PC-3 (cell line): ENCODE measurements at regions not wholly inside any gene's neighbourhood (a gene's known extent, or its start where the extent isn't known, plus 50 kb on each side); places are given as distances from the start of the nearest gene placed in this dataset.

Experiments
- ATAC-seq: fragments of 200-7000 bp; cut with Tn5 transposase; 2 replicates; pipeline ENCODE4 v1.9.1; 2020; ENCODE audit warnings: mild to moderate bottlenecking, moderate library complexity
- BruUV-seq: library from RNA; stranded (reverse); fragments of 400-500 nt; replicated peaks from 2 replicates; lab custom pipeline; 2021; lab: Mats Ljungman, UMichigan
- CTCF ChIA-PET: fragments of 300-600 bp; sonication (Branson Sonifier 250); formaldehyde crosslinking; loops from one replicate; lab custom pipeline; 2022; ENCODE audit warnings: antibody characterized with exemption; lab: Charles Lee
- POLR2A ChIA-PET: fragments of 300-600 bp; sonication (Branson Sonifier 250); formaldehyde crosslinking; loops from one replicate; lab custom pipeline; 2022; ENCODE audit warnings: antibody characterized with exemption; ENCODE audit not compliant: unreplicated experiment; lab: Charles Lee
- DNase-seq: peaks from one replicate; pipeline ENCODE4 v3.0.0-alpha.2; 2015
- H2AFZ ChIP-seq: fragments of 300-600 bp; sonication (generic); 2 replicates; pipeline ENCODE4 v1.6.0; 2016; ENCODE audit warnings: antibody characterized with exemption, low read length
- H3F3A ChIP-seq: fragments of 300-600 bp; sonication (generic); one replicate; pipeline ENCODE4 v1.6.0; 2017; ENCODE audit warnings: antibody characterized with exemption, low read length, control low read depth, mild to moderate bottlenecking; ENCODE audit not compliant: unreplicated experiment
- H3K27ac ChIP-seq: fragments of 300-600 bp; sonication (generic); 2 replicates; pipeline ENCODE4 v1.5.1; 2016; ENCODE audit warnings: mild to moderate bottlenecking, low read length
- H3K27me3 ChIP-seq: fragments of 300-600 bp; sonication (generic); 2 replicates; pipeline ENCODE4 v1.6.1; 2016; ENCODE audit warnings: low read length, mixed read lengths
- H3K36me3 ChIP-seq: fragments of 300-600 bp; sonication (generic); 2 replicates; pipeline ENCODE4 v1.6.1; 2016; ENCODE audit warnings: low read depth, mixed run types, low read length, mixed read lengths
- H3K4me1 ChIP-seq: fragments of 300-600 bp; sonication (generic); 2 replicates; pipeline ENCODE4 v1.5.1; 2016; ENCODE audit warnings: low read length; ENCODE audit not compliant: insufficient read depth
- H3K4me2 ChIP-seq: fragments of 300-600 bp; sonication (generic); 2 replicates; pipeline ENCODE4 v1.6.0; 2016; ENCODE audit warnings: low read length
- H3K4me3 ChIP-seq: fragments of 300-600 bp; sonication (generic); 2 replicates; pipeline ENCODE4 v1.5.1; 2016; ENCODE audit warnings: mild to moderate bottlenecking, low read length, mixed read lengths
- H3K79me2 ChIP-seq: fragments of 300-600 bp; sonication (generic); 2 replicates; pipeline ENCODE4 v1.6.1; 2017; ENCODE audit warnings: low read length, mixed read lengths
- H3K9ac ChIP-seq: fragments of 300-600 bp; sonication (generic); 2 replicates; pipeline ENCODE4 v1.6.0; 2016; ENCODE audit warnings: mild to moderate bottlenecking, low read length
- H3K9me2 ChIP-seq: fragments of 300-600 bp; sonication (generic); replicated peaks from 2 replicates; pipeline ENCODE4 v1.6.1; 2016; ENCODE audit warnings: mixed run types, low read length, mixed read lengths
- H3K9me3 ChIP-seq: fragments of 300-600 bp; sonication (generic); 2 replicates; pipeline ENCODE4 v1.6.1; 2016; ENCODE audit warnings: low read length, mixed read lengths
- H4K20me1 ChIP-seq: fragments of 300-600 bp; sonication (generic); 2 replicates; pipeline ENCODE4 v1.6.1; 2016; ENCODE audit warnings: low read length, mixed read lengths
- CTCF ChIP-seq: fragments of 300-600 bp; sonication (generic); conservative IDR thresholded peaks from 2 replicates; pipeline ENCODE4 v1.5.1; 2017; ENCODE audit warnings: antibody characterized with exemption, low read depth, mild to moderate bottlenecking, low read length
- EZH2 ChIP-seq: fragments of 300-600 bp; sonication (generic); IDR thresholded peaks from one replicate; pipeline ENCODE4 v1.6.1; 2017; ENCODE audit warnings: antibody characterized with exemption, mild to moderate bottlenecking, low read length; ENCODE audit not compliant: unreplicated experiment
- EZH2phosphoT487 ChIP-seq: fragments of 300-600 bp; sonication (generic); IDR thresholded peaks from 2 replicates; pipeline ENCODE4 v1.6.1; 2018; ENCODE audit warnings: mild to moderate bottlenecking, antibody characterized with exemption, low read length, borderline replicate concordance
- intact Hi-C: fragments of 100-400 bp; cut with micrococcal nuclease; formaldehyde crosslinking; loops from 2 replicates; pipeline ENCODE4 v1.9.0; 2023

- no peaks in the 10 kb centered on the region for H3K9me2 ChIP-seq
These were observed 366.0 kb upstream of the SHH start for GRCh38 chr7:156178214-156178613.

GRCh38 chr7:156177422-156178055, 365.3 kb upstream of the SHH start:
- CTCF ChIA-PET: no interaction called here

More at GRCh38 chr7:156178214-156178613, 366.0 kb upstream of the SHH start:
- Histone ChIP-seq H4K20me1 (no peaks in the 10 kb centered on the region), H2AFZ (no peak overlapping the region), H3F3A (no peaks in the 10 kb centered on the region), H3K4me1 (no peaks in the 10 kb centered on the region), H3K9me3 (no peaks in the 10 kb centered on the region), H3K4me3 (no peak overlapping the region), H3K79me2 (no peaks in the 10 kb centered on the region), H3K27me3 (peaks cover 64% of the 10 kb centered on the region), H3K9ac (no peak overlapping the region), H3K27ac (no peak overlapping the region), H3K36me3 (no peaks in the 10 kb centered on the region), H3K4me2 (no peak overlapping the region)
- DNase-seq: no peak
- no TSS peak for BruUV-seq
- intact Hi-C loops: no loop called here
- POLR2A ChIA-PET: no interaction called here
- no peak for ATAC-seq
- CTCF ChIA-PET: no interaction called here
- TF ChIP-seq EZH2phosphoT487 (no peak), CTCF (no peak), EZH2 (no peak)

More at GRCh38 chr7:156177422-156178055, 365.3 kb upstream of the SHH start:
- Histone ChIP-seq H3K9me3 (no peaks in the 10 kb centered on the region), H2AFZ (no peak overlapping the region), H3K79me2 (no peaks in the 10 kb centered on the region), H3K4me1 (no peaks in the 10 kb centered on the region), H3K4me3 (no peak overlapping the region), H3F3A (no peaks in the 10 kb centered on the region), H3K9ac (no peak overlapping the region), H3K9me2 (no peaks in the 10 kb centered on the region), H3K27me3 (peaks cover 64% of the 10 kb centered on the region), H3K36me3 (no peaks in the 10 kb centered on the region), H3K4me2 (no peak overlapping the region), H4K20me1 (no peaks in the 10 kb centered on the region), H3K27ac (no peak overlapping the region)
- no TSS peak for BruUV-seq
- intact Hi-C loops: no loop called here
- DNase-seq: no peak
- POLR2A ChIA-PET: no interaction called here
- no peak for ATAC-seq
- TF ChIP-seq EZH2: no peak
- TF ChIP-seq CTCF: no peak
- TF ChIP-seq EZH2phosphoT487: no peak
